GM19455 (cell line): ENCODE measurements at regions not wholly inside any gene's neighbourhood (a gene's known extent, or its start where the extent isn't known, plus 50 kb on each side); places are given as distances from the start of the nearest gene placed in this dataset.

Experiments used
- ATAC-seq: cut with Tn5 transposase; IDR thresholded peaks from one replicate; pipeline ENCODE4 v1.9.1; 2021; ENCODE audit not compliant: unreplicated experiment

DNA sequence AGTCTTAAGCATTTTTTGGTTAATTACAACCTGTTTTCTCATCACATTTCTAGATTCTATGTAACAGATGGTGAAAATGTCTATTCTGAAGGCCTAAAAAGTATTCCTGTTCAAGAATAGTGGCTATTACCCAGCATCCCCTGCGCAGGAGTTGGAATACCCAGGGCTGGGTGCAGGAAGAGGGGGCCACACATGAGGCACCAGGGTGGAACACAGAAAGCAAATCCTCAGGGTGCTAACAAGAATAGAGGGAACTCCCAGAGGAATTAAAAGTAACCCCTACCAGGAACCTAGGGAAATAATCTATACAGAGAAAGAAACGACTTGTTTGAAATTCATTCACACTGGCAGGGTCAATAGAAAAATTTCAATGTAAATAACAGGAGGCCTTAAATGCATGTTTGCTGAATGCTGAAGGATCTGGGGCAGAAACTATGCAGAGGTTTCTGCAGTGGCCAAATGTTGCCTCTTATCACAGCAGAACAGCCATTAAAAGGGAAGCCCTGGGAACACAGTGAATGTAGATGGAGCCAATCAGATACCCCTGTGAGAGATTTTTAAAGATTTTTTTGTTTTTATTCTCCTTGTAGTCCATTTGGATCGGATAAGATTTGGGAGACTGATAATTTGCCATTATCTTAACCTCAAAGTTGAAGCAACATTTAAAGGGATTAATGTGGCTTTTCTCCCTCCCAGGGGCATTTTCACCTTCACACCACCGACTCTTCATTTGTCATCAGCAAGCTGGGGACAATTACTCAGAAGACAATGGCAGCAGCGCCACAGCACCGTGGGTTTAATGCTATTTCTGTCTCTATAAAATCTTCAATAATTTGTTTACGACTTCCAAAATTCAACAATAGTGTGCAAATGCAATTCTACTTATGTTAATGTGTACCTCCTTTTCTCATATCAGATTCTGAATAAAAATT, 196.0 kb upstream of the PSMD7 start:
- ATAC-seq = no peak

DNA sequence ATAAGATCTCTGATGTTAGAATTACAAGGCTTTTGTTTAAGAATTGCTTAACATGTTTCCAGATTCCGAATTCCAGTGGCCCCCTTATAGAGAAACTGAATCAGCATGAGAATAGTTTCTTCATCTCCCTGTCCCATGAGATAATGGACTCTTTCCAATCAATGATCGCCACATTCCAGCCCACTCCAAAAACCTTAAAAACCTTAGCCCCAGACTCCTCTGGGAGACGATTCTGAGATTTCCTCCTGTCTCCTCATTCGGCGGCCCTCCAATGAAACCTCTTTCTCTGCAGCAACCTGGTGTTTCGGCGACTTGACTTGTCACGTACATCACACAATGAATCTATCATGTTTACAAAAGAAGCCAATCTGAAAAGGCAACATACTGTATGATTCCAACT, 197.1 kb upstream of the PSMD7 start:
- ATAC-seq = no peak

DNA sequence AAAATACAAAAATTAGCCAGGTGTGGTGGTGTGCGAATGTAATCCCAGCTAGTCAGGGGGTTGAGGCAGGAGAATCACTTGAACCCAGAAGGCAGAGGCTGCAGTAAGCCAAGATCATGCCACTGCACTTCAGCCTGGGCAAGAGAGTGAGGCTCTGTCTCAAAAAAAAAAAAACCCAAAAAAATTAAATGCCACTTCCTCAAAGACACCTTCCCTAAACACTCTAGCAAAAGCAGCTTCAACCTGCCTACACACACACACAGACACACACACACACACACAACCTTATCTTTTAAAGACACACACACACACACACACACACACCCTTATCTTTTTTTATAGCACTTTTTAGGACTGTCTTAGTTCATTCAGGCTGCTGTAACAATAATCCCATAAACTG, 201.7 kb upstream of the PSMD7 start:
- ATAC-seq = no peak

- ATAC-seq = no peak
These were observed 202.1 kb upstream of the PSMD7 start for GRCh38 chr16:74094514-74094913.

DNA sequence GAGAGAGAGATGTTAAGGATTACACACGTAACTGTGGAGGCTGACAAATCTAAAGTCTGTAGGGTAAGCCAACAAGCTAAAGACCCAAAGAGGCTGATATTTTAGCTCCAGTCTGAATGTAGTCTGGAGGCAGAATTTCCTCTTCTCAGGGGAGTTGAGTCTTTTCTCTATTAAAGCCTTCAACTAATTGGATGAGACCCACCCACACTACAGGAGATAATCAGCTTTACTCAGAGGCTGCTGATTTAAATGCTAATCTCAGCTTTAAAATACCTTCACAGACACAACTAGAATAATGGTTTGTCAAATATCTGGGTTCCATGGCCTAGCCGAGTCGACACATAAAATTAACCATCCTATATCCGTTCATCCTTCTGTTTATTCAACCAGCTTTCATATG, 204.3 kb upstream of the PSMD7 start:
- ATAC-seq = no peak

DNA sequence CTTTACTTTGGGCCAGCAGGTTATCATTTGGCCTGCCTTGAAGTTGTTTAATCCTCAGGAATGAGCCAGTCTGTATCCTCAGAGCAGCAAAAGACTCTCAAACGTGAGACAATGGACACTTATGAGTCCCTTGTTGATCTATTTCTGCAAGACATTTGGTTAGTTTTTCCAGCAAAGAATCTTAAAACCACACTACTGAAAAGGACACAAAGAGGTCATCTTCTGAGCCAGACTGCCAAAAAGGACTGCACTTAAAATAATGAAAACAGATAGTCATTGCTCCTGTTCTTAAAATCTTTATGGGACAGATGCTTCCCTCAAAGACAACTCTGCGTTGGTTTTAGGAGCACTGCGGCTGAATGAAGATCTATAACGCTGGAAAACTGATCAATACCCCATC, 205.7 kb upstream of the PSMD7 start:
- ATAC-seq = no peak

DNA sequence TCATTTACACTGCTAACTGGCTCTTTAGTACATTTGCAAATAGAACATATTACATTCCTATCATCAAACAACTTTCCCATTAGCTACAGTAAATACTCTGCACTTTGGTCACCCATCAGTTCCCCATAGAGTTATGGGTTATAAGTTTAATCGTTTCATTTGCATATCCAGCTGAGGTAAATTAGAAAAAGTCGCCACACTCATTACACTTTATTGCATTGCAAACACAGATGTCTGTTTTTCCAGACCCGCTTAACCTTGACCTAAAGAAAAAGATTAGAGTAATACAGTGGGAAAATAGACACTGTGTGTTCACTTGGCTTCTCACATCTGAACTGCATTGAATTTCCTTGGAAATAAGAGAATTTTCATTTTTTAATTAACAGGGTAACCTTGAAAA, 213.1 kb upstream of the PSMD7 start:
- ATAC-seq = no peak

DNA sequence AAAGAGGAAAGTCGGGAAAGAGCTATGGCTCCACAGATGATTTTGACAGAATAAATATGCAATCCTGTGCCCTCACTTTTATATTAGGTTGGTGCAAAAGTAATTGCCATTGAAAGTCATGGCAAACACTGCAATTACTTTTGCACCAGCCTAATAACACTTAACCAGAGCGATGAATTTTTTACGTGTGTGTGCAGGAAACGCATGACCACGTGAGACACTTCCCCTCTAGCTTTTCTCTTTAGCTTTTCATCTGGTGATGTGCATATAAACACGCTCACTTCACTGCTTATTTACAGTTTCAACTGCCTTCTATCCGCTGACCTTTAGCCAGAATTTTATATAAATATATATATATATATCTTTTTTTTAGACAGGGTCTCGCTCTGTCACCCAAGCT, 216.3 kb upstream of the PSMD7 start:
- no peak for ATAC-seq

DNA sequence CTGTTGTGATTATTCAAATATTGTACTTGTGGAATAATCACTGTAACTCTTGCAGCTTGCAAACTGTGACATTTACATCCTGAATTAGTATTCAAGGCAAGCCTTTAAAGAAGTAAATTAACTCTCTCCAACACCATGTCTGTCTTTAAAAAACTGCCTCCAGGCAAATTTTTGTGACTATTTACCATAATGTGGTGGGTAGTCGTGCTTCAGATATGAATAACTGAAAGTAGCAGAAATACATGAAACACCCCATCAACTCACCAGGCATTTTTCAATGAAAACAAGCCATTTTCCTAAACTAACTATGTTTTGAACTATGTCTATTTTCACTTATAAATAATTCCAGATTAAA, 217.4 kb upstream of the PSMD7 start:
- ATAC-seq = peak; percentile 71

- ATAC-seq = peak; percentile 40
These were observed 217.9 kb upstream of the PSMD7 start for GRCh38 chr16:74078511-74079231.

GRCh38 chr16:74076568-74076967, 220.0 kb upstream of the PSMD7 start:
- ATAC-seq = no peak

DNA sequence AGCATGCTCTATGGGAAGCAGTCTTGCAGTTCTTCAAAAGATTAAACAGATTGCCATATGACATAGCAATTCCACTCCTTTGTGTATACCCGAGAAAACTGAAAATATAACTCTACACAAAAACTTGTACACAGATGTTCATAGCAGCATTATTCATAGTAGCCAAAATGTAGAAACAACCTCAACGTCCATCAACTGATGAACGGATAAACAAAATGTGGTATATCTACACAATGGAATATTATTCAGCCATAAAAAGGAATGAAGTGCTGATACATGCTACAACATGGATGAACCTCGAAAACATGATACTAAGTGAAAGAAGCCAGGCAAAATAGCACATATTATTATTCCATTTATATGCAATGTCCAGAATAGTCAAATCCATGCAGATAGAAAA, 221.2 kb upstream of the PSMD7 start:
- ATAC-seq = no peak

- no peak for ATAC-seq
These were observed 223.2 kb upstream of the PSMD7 start for GRCh38 chr16:74073456-74073855.

- no peak for ATAC-seq
These were observed 224.5 kb upstream of the PSMD7 start for GRCh38 chr16:74071996-74072535.

DNA sequence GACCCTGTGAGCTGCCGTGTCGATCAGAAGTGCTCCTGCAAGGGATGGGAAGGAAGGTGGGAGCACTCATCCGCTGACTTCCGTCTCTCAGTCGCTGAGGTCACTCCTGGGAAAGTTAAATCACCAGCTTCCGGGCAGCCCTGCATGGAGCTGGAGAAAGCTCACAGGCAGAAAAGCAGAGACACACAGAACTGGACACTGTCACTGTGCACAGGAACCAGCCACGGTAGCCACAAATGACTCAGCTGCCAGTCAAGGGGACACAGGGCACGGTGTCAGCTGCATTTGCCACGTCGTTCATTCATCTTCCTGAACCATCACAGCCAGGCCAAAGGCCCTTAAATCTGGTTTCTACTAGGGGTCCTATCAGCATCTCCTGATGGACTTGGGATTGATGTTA, 226.4 kb upstream of the PSMD7 start:
- no peak for ATAC-seq

DNA sequence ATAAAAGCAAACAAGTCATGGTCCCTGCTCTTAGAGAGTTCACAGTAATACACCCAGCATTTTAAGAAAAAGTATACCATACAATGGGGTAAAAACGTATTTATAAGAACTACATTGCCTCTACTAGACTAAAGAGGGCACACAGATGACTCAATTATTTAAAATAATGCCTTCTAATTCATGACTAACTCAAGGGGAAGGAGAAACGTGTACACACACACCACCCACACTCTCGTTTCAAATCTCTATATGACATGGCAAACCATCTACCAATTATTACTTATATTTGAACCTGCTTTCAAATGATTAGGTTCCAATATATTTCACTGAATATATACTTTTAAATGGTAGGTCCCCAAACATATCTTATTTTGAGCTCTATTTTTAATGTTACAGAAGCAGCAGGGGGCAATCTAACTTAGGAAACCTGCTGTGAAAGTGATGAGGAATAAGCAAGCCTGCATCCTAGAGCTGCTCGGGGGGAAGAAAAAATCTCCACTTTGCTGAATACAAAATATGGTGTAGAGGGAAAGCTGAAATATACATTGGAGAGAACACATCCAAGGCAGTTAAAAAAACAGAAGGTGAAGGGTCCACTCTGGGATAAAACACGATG, 232.4 kb upstream of the PSMD7 start:
- ATAC-seq = no peak

DNA sequence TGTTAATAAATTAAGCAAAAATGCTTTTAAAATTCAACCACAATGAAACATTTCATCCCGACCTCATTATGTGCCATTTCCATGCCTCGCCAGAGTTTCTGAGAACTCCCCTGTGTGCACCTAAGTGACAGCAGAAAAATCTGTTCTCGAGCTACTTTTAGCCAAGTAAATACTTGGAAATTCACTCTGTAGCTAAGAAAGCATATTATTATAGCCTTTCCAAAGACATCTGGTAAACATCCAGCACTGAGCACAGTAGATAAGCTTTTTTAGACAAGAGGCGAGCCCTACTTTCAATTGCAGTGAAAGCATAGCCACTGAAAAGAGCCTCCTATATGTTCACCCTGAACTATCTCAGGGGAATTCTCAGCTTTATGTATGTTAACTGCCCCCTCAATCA, 242.8 kb upstream of the PSMD7 start:
- no peak for ATAC-seq

- ATAC-seq = no peak
These were observed 243.3 kb upstream of the PSMD7 start for GRCh38 chr16:74053312-74053711.

DNA sequence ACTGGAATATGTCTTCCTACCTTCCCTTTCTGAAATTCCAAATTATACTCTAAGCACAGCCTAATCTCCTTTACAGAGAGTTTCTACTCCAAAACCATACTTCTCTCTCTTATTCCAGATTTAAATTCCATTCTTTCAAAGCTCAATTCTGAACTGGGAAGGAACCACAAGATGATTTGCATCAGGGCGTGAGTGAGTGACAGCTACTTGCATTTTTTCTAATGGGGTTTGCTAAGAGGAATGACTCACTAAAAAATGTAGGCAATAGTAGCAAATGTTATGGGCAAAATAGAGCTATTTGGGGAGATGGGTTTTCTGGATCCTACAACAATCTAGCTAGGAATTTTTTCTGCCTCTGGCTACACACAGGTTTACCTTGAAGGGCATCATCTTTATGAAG, 244.6 kb upstream of the PSMD7 start:
- no peak for ATAC-seq

DNA sequence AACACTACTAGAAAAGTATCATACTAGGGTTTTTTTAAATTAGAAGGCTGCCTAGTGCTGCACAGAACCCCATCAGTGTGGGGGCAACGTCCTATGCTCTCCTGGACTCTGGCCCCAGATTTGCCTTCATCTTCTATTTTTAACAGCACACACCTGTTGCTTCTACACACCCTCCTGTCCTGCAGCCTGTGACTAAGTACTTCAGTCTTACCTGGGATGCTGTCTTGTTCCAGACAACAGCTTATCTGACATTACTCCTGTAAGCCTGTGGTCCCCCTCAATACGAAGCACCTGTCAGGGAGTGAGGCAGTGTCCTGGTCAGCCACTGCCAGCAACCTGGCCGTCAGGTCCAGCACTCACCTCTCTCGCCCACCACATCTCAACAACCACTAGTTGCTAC, 247.6 kb upstream of the PSMD7 start:
- ATAC-seq = no peak

DNA sequence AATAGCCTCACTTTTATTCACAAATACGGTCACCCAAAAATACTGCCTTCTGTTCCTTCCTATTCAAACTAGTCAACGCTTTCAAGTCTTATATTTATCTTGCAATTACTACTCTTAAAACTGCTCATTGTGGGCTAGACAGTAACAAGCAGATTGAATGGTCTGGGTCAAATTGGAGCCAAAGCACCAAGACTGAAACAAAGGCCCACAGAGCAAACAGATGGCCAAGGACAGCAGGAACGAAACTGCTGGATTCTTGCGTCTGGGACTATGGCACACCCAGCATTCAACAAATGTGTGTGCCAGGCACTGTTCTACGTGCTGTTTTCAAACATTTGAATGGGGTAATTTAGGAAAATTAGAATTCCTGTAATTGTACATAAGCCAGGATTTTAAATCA, 250.1 kb upstream of the PSMD7 start:
- ATAC-seq = no peak

GRCh38 chr16:74045513-74045912, 251.1 kb upstream of the PSMD7 start:
- no peak for ATAC-seq
